HEK293 (cell line): ENCODE measurements at regions not wholly inside any gene's neighbourhood (a gene's known extent, or its start where the extent isn't known, plus 50 kb on each side); places are given as distances from the start of the nearest gene placed in this dataset.

Experiments used
- BCL11A ChIP-seq: fragments of 450-650 bp; formaldehyde crosslinking; IDR thresholded peaks from 2 replicates; pipeline ENCODE4 v1.5.1; 2016; ENCODE audit warnings: low read depth, missing biosample characterization, missing genetic modification characterization
- BCL6B ChIP-seq: fragments of 450-650 bp; formaldehyde crosslinking; IDR thresholded peaks from 2 replicates; pipeline ENCODE4 v1.5.1; 2017; ENCODE audit warnings: missing biosample characterization, missing genetic modification characterization
- SP7 ChIP-seq: fragments of 450-650 bp; formaldehyde crosslinking; IDR thresholded peaks from 2 replicates; pipeline ENCODE4 v1.5.1; 2016; ENCODE audit warnings: missing biosample characterization, missing genetic modification characterization
- ZNF274 ChIP-seq, 2 experiments: fragments of 200-500 bp in 1 of 2; fragments of 450-650 bp in 1 of 2; sonication (Bioruptor generic) in 1 of 2; formaldehyde crosslinking in 1 of 2; IDR thresholded peaks; 2 replicates each; pipeline versions ENCODE4 v1.5.1 to v1.6.1; 2014 to 2016; ENCODE audit warnings: borderline replicate concordance in 1 of 2, inconsistent platforms in 1 of 2, low read length in 1 of 2, missing biosample characterization in 1 of 2, missing genetic modification characterization in 1 of 2
- ZNF48 ChIP-seq: fragments of 450-650 bp; formaldehyde crosslinking; IDR thresholded peaks from 2 replicates; pipeline ENCODE4 v1.5.1; 2016; ENCODE audit warnings: missing biosample characterization, missing genetic modification characterization

- TF ChIP-seq BCL6B (tag by site-specific recombination) (no peak), BCL11A (tag by site-specific recombination) (no peak), SP7 (no peak), ZNF48 (tag by site-specific recombination) (no peak), ZNF274 (IDR thresholded peaks at IDR 0.05; ENCODE audit: low read length) (no peak), ZNF274 (tag by site-specific recombination; IDR thresholded peaks at IDR 0.05; ENCODE audit: borderline replicate concordance) (no peak)
These were observed 54.5 kb upstream of the HAND2 start (continued) for GRCh38 chr4:173584506-173584905.
